ENCODE measurements at regions not wholly inside any gene's neighbourhood (a gene's known extent, or its start where the extent isn't known, plus 50 kb on each side); places are given as distances from the start of the nearest gene placed in this dataset.

DNA sequence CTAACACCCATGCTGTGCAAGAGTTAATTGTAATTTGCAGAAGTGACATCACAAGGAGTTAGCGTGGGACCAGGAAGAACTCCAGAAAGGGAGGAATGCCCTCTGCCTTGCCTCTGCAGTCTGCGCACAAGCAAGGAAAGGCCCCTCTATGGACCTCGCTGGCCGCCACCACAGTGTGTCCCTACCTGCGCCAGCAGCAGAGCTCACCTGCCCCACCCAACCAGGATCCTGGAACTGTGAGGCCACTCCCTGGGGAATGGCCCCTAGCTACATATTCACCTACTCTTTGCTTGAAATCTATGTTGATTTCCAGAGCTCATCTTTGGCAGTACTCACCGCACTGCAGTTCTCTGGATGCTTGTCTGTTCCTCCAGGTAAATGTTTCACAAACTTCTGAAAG, 72.0 kb upstream of the MTNR1B start:
- H4K20me1 ChIP-seq (ENCODE audit: control insufficient read depth, insufficient read depth, insufficient read length), result no peaks in the 10 kb centered on the region
- peak; percentile 48 for DNase-seq
- no peaks in the 10 kb centered on the region for H3K36me3 Mint-ChIP-seq (ENCODE audit: insufficient read depth in 1 of 3, low read depth in 3 of 3)
- no peak overlapping the region for H4K5ac ChIP-seq (ENCODE audit: insufficient read length, low read depth, low read length)
- H3K79me2 ChIP-seq (ENCODE audit: insufficient read depth, low read length), result no peaks in the 10 kb centered on the region
- H3K27ac ChIP-seq (ENCODE audit: insufficient read length, low read depth, low read length), result no peak overlapping the region
- H3K23ac ChIP-seq (ENCODE audit: insufficient read length, low read depth, low read length), result no peak overlapping the region
- no peaks in the 10 kb centered on the region; the same call in 1 of the 2 replicates for H3K4me1 ChIP-seq (ENCODE audit: insufficient read depth, low read length)
- no peak overlapping the region for H4K91ac ChIP-seq (ENCODE audit: insufficient read length, low read depth, low read length)
- H3K27me3 Mint-ChIP-seq (ENCODE audit: low read depth), result no peaks in the 10 kb centered on the region
- H2BK12ac ChIP-seq (ENCODE audit: insufficient read length, low read depth, low read length), result no peak overlapping the region
- H2BK20ac ChIP-seq (ENCODE audit: low read depth, low read length, poor library complexity, severe bottlenecking), result no peak overlapping the region
- H3K27ac Mint-ChIP-seq, result no peak overlapping the region; a peak in 1 of 7 replicates
- no peak overlapping the region for H3K14ac ChIP-seq (ENCODE audit: insufficient read depth, low read length)
- no peak overlapping the region for H4K8ac ChIP-seq (replicated peaks; ENCODE audit: insufficient read length, low read depth, low read length)
- no peaks in the 10 kb centered on the region for H3K23me2 ChIP-seq (ENCODE audit: insufficient read length, low read depth, low read length, poor library complexity, severe bottlenecking)
- H2AFZ ChIP-seq (ENCODE audit: low read length), result no peak overlapping the region
- H2BK15ac ChIP-seq (ENCODE audit: low read depth, low read length), result no peak overlapping the region
- H3K4ac ChIP-seq (ENCODE audit: low read depth, low read length), result no peak overlapping the region
- no peak overlapping the region for H3K56ac ChIP-seq (ENCODE audit: insufficient read length, low read depth, low read length)
- H3K27me3 ChIP-seq (ENCODE audit: insufficient read depth, low read length), result no peaks in the 10 kb centered on the region
- H3K79me1 ChIP-seq (ENCODE audit: insufficient read depth, low read depth, low read length, poor library complexity, severe bottlenecking), result no peaks in the 10 kb centered on the region
- WGBS (ENCODE audit: extremely low coverage, insufficient read length, low lambda C conversion rate), result no CpG with 5 or more reads among the region's 6 CpGs
- no peak overlapping the region for H3K4me2 ChIP-seq (ENCODE audit: insufficient read depth, insufficient read length, low read length)
- no peak overlapping the region for H2AK5ac ChIP-seq (ENCODE audit: insufficient read length, low read length)
- no peak overlapping the region for H2BK120ac ChIP-seq (ENCODE audit: low read depth, low read length, poor library complexity, severe bottlenecking)
- H3T11ph ChIP-seq (ENCODE audit: low read length), result no peak overlapping the region
- H3K4me3 Mint-ChIP-seq, result no peak overlapping the region
- TF ChIP-seq, protein P1, sequence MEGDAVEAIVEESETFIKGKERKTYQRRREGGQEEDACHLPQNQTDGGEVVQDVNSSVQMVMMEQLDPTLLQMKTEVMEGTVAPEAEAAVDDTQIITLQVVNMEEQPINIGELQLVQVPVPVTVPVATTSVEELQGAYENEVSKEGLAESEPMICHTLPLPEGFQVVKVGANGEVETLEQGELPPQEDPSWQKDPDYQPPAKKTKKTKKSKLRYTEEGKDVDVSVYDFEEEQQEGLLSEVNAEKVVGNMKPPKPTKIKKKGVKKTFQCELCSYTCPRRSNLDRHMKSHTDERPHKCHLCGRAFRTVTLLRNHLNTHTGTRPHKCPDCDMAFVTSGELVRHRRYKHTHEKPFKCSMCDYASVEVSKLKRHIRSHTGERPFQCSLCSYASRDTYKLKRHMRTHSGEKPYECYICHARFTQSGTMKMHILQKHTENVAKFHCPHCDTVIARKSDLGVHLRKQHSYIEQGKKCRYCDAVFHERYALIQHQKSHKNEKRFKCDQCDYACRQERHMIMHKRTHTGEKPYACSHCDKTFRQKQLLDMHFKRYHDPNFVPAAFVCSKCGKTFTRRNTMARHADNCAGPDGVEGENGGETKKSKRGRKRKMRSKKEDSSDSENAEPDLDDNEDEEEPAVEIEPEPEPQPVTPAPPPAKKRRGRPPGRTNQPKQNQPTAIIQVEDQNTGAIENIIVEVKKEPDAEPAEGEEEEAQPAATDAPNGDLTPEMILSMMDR (conservative IDR thresholded peaks at IDR 0.05), result no peak
- no peaks in the 10 kb centered on the region for H3K9me3 ChIP-seq (ENCODE audit: control insufficient read depth, low read depth, low read length)
- no peak overlapping the region for H3K9ac ChIP-seq (ENCODE audit: extremely low read depth, insufficient read length, low read length)
- H3K18ac ChIP-seq (ENCODE audit: insufficient read length, low read depth, low read length), result no peak overlapping the region
- no peak overlapping the region for H2BK5ac ChIP-seq (ENCODE audit: insufficient read length, low read length)
- H3K9me3 Mint-ChIP-seq, result no peaks in the 10 kb centered on the region
- peaks cover 3% of the 10 kb centered on the region in 2 experiments; a peak in 2 of 4 replicates for H3K4me1 Mint-ChIP-seq
